ENCODE measurements at regions not wholly inside any gene's neighbourhood (a gene's known extent, or its start where the extent isn't known, plus 50 kb on each side); places are given as distances from the start of the nearest gene placed in this dataset.

DNA sequence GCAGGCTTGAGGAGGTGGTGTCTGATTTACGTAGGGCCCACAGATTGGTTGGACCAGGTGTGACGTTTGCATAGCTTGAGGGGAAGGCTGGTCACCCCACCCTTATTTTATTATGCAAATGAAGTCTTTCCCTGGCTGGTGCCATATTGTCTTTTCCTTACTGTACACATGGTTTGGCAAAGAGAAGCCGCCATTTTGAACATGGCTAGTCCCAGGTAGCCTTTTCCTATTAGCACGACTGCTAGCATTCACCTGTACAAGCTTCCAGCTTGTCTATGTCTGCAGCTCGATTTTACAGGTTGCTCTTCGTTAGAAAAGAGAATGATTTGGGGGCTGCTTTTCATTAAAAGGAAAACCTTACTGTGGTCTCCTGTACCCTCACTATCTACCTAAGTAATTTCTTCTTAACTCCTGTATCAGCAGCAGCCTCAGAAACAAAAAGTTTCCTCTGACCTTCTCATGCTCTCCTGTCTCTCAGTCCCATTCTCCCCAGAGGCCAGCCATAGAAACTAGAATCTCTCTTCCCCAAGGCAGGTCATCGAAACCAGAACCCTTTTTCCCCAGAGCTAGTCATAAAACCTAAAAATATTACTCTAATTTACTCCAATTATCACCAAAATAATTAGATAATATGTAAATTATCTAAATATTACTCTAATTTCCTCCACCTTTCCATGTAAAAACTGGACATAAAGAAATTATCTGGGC is 151.8 kb downstream of the B3GNT2 start:
- no peaks in the 10 kb centered on the region for H3K27me3 Mint-ChIP-seq (ENCODE audit: insufficient read depth, unreplicated experiment)
- no peak overlapping the region for H3K4me3 ChIP-seq (ENCODE audit: low read depth, low read length)
- no TSS peak for BruUV-seq (replicated peaks)
- H3K27ac Mint-ChIP-seq (ENCODE audit: unreplicated experiment) = no peak overlapping the region
- peaks cover 26% of the 10 kb centered on the region for H3K9me3 ChIP-seq
- no peak for DNase-seq
- H3K36me3 Mint-ChIP-seq (ENCODE audit: insufficient read depth, unreplicated experiment) = no peaks in the 10 kb centered on the region
- H3K9me3 Mint-ChIP-seq (ENCODE audit: unreplicated experiment) = peaks cover 24% of the 10 kb centered on the region
- H3K27me3 ChIP-seq (replicated peaks; ENCODE audit: control insufficient read depth, insufficient read depth, low read length) = no peaks in the 10 kb centered on the region
- no peaks in the 10 kb centered on the region for H3K36me3 ChIP-seq (ENCODE audit: control insufficient read depth, insufficient read depth, low read length)
- H3K4me1 ChIP-seq = peaks cover 11% of the 10 kb centered on the region
- CTCF ChIA-PET = no interaction called here
- intact Hi-C loops (cut with micrococcal nuclease; ENCODE audit: unreplicated experiment) = no loop called here
- POLR2A ChIA-PET = no interaction called here
- H3K4me1 Mint-ChIP-seq (ENCODE audit: low read depth, unreplicated experiment) = no peaks in the 10 kb centered on the region
- H3K4me3 Mint-ChIP-seq (ENCODE audit: unreplicated experiment) = no peak overlapping the region
- TF ChIP-seq, protein P1, sequence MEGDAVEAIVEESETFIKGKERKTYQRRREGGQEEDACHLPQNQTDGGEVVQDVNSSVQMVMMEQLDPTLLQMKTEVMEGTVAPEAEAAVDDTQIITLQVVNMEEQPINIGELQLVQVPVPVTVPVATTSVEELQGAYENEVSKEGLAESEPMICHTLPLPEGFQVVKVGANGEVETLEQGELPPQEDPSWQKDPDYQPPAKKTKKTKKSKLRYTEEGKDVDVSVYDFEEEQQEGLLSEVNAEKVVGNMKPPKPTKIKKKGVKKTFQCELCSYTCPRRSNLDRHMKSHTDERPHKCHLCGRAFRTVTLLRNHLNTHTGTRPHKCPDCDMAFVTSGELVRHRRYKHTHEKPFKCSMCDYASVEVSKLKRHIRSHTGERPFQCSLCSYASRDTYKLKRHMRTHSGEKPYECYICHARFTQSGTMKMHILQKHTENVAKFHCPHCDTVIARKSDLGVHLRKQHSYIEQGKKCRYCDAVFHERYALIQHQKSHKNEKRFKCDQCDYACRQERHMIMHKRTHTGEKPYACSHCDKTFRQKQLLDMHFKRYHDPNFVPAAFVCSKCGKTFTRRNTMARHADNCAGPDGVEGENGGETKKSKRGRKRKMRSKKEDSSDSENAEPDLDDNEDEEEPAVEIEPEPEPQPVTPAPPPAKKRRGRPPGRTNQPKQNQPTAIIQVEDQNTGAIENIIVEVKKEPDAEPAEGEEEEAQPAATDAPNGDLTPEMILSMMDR (IDR thresholded peaks at IDR 0.05; ENCODE audit: insufficient read depth in 1 of 2, low read depth in 1 of 2, low read length in 1 of 2, severe bottlenecking in 1 of 2, unreplicated experiment in 1 of 2) = no peak

DNA sequence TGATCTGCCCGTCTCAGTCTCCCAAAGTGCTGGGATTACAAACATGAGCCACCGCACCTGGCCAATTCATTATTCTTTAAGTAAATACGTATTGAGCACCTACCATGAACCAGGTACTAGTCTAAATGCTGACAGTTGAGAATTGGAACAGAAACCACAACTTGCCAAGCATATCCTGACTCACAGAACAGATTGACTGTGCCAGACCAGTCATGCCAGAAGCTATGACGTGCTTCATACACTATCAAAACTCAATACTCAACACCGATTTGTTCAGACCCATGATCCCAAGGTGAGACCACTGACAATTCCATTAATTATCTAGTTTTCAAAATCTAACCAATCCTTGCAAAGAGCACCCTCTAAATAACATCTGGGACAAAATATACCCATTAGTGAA is 148.6 kb downstream of the B3GNT2 start:
- no peaks in the 10 kb centered on the region for H3K27me3 Mint-ChIP-seq (ENCODE audit: insufficient read depth, unreplicated experiment)
- TF ChIP-seq, protein P1 (IDR thresholded peaks at IDR 0.05; ENCODE audit: insufficient read depth in 1 of 2, low read depth in 1 of 2, low read length in 1 of 2, severe bottlenecking in 1 of 2, unreplicated experiment in 1 of 2) = no peak
- H3K9me3 ChIP-seq = peaks cover 7% of the 10 kb centered on the region; the same call in 1 of the 2 replicates
- H3K27me3 ChIP-seq (replicated peaks; ENCODE audit: control insufficient read depth, insufficient read depth, low read length) = no peaks in the 10 kb centered on the region
- peaks cover 7% of the 10 kb centered on the region for H3K4me1 Mint-ChIP-seq (ENCODE audit: low read depth, unreplicated experiment)
- no peaks in the 10 kb centered on the region for H3K36me3 ChIP-seq (ENCODE audit: control insufficient read depth, insufficient read depth, low read length)
- BruUV-seq (replicated peaks) = no TSS peak
- peaks cover 14% of the 10 kb centered on the region for H3K4me1 ChIP-seq
- POLR2A ChIA-PET = no interaction called here
- H3K4me3 Mint-ChIP-seq (ENCODE audit: unreplicated experiment) = no peak overlapping the region
- H3K27ac Mint-ChIP-seq (ENCODE audit: unreplicated experiment) = no peak overlapping the region
- DNase-seq = no peak
- H3K9me3 Mint-ChIP-seq (ENCODE audit: unreplicated experiment) = no peaks in the 10 kb centered on the region
- H3K4me3 ChIP-seq (ENCODE audit: low read depth, low read length) = no peak overlapping the region
- no peaks in the 10 kb centered on the region for H3K36me3 Mint-ChIP-seq (ENCODE audit: insufficient read depth, unreplicated experiment)
- intact Hi-C loops (cut with micrococcal nuclease; ENCODE audit: unreplicated experiment) = no loop called here
- CTCF ChIA-PET = no interaction called here

DNA sequence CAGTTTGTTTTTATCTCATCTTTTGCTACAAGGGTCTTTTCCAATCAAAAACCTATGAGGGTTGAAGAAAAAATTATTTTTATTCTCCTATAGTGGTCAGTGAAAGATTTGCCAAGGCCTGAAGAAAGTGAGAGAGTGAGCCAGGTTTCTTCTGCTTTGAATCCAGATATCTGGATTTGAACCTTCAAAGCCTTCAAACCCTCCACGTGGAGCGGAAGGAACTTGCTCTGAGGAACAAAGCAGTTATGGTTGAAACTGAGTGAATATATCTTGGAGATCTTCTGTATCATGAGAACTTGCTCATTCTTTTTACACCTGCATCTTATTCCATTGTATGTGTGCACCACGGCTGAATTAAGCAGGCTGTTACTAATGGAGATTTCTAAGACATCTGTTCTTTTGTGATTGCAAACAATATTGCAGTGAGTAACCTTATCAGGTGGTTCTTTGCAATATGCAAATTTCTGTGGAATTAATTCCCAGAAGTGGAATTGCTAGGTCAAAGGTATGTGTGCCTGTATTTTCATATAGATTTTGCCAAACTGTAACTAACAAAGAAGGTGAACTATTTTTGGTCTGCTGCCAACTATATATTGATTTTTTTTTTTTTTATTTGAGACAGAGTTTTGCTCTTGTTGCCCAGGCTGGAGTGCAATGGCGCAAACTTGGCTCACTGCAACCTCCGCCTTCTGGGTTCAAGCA is 147.9 kb downstream of the B3GNT2 start:
- H3K27me3 ChIP-seq (replicated peaks; ENCODE audit: control insufficient read depth, insufficient read depth, low read length) = no peaks in the 10 kb centered on the region
- ChIA-PET CTCF (interaction anchor here (0.8 kb wide), 1 partner anchor 12 kb away, joined by 3 read pairs; no protein-coding TSS in a partner anchor), POLR2A (no interaction called here)
- peak overlapping the region; percentile 0 for H3K27ac Mint-ChIP-seq (ENCODE audit: unreplicated experiment)
- H3K4me1 Mint-ChIP-seq (ENCODE audit: low read depth, unreplicated experiment) = peaks cover 7% of the 10 kb centered on the region
- no peak overlapping the region for H3K4me3 Mint-ChIP-seq (ENCODE audit: unreplicated experiment)
- H3K36me3 Mint-ChIP-seq (ENCODE audit: insufficient read depth, unreplicated experiment) = no peaks in the 10 kb centered on the region
- H3K9me3 ChIP-seq = peaks cover 2% of the 10 kb centered on the region; the same call in 1 of the 2 replicates
- no TSS peak for BruUV-seq (replicated peaks)
- H3K4me3 ChIP-seq (ENCODE audit: low read depth, low read length) = no peak overlapping the region
- H3K27me3 Mint-ChIP-seq (ENCODE audit: insufficient read depth, unreplicated experiment) = no peaks in the 10 kb centered on the region
- TF ChIP-seq, protein P1 (IDR thresholded peaks at IDR 0.05; ENCODE audit: insufficient read depth in 1 of 2, low read depth in 1 of 2, low read length in 1 of 2, severe bottlenecking in 1 of 2, unreplicated experiment in 1 of 2) = no peak
- DNase-seq = no peak
- H3K9me3 Mint-ChIP-seq (ENCODE audit: unreplicated experiment) = no peaks in the 10 kb centered on the region
- H3K4me1 ChIP-seq = peaks cover 14% of the 10 kb centered on the region
- intact Hi-C loops (cut with micrococcal nuclease; ENCODE audit: unreplicated experiment) = no loop called here
- H3K36me3 ChIP-seq (ENCODE audit: control insufficient read depth, insufficient read depth, low read length) = no peaks in the 10 kb centered on the region
